ENCODE measurements at regions not wholly inside any gene's neighbourhood (a gene's known extent, or its start where the extent isn't known, plus 50 kb on each side); places are given as distances from the start of the nearest gene placed in this dataset.

- no peak for DNase-seq (ENCODE audit: low read depth, low spot score)
Measured at GRCh38 chr6:1091900-1092299, 220.0 kb upstream of the FOXQ1 start.

GRCh38 chr6:1089859-1090258 lies 222.0 kb upstream of the FOXQ1 start:
- DNase-seq (ENCODE audit: low read depth, low spot score), result no peak

- no peak for DNase-seq (ENCODE audit: low read depth, low spot score)
Measured at GRCh38 chr6:1088492-1089001, 223.4 kb upstream of the FOXQ1 start.

- no peak for DNase-seq (ENCODE audit: low read depth, low spot score)
Measured at GRCh38 chr6:1087154-1087843, 224.6 kb upstream of the FOXQ1 start.

GRCh38 chr6:1086446-1087153 lies 225.3 kb upstream of the FOXQ1 start:
- no peak for DNase-seq (ENCODE audit: low read depth, low spot score)

- peak; percentile 67 for DNase-seq (ENCODE audit: low read depth, low spot score)
Measured at GRCh38 chr6:1082285-1082935, 229.5 kb upstream of the FOXQ1 start.

GRCh38 chr6:1081551-1082284 lies 230.2 kb upstream of the FOXQ1 start:
- DNase-seq (ENCODE audit: low read depth, low spot score), result peak; percentile 17

- no peak for DNase-seq (ENCODE audit: low read depth, low spot score)
Measured at GRCh38 chr6:1080453-1081337, 231.2 kb upstream of the FOXQ1 start.

- DNase-seq (ENCODE audit: low read depth, low spot score), result peak; percentile 60
Measured at GRCh38 chr6:1079525-1079924, 232.4 kb upstream of the FOXQ1 start.

- no peak for DNase-seq (ENCODE audit: low read depth, low spot score)
Measured at GRCh38 chr6:1077478-1078416, 234.2 kb upstream of the FOXQ1 start.

- no peak for DNase-seq (ENCODE audit: low read depth, low spot score)
Measured at GRCh38 chr6:1076531-1077459, 235.1 kb upstream of the FOXQ1 start.

GRCh38 chr6:1075880-1076279 lies 236.0 kb upstream of the FOXQ1 start:
- no peak for DNase-seq (ENCODE audit: low read depth, low spot score)

GRCh38 chr6:1075444-1075843 lies 236.5 kb upstream of the FOXQ1 start:
- peak; percentile 39 for DNase-seq (ENCODE audit: low read depth, low spot score)

GRCh38 chr6:1070085-1070521 lies 241.8 kb upstream of the FOXQ1 start:
- no peak for DNase-seq (ENCODE audit: low read depth, low spot score)

GRCh38 chr6:1068905-1069304 lies 243.0 kb upstream of the FOXQ1 start:
- no peak for DNase-seq (ENCODE audit: low read depth, low spot score)

GRCh38 chr6:1068068-1068467 lies 243.8 kb upstream of the FOXQ1 start:
- no peak for DNase-seq (ENCODE audit: low read depth, low spot score)

GRCh38 chr6:1067346-1067745 lies 244.6 kb upstream of the FOXQ1 start:
- DNase-seq (ENCODE audit: low read depth, low spot score), result no peak

- no peak for DNase-seq (ENCODE audit: low read depth, low spot score)
Measured at GRCh38 chr6:1066449-1067090, 245.3 kb upstream of the FOXQ1 start.

All from astrocyte of the hippocampus (primary cell).